Ishikawa (cell line): ENCODE measurements at regions not wholly inside any gene's neighbourhood (a gene's known extent, or its start where the extent isn't known, plus 50 kb on each side); places are given as distances from the start of the nearest gene placed in this dataset.

Source experiments
- CEBPB ChIP-seq: IDR thresholded peaks from 2 replicates; pipeline ENCODE4 v1.6.1; 2012
- CREB1 ChIP-seq: IDR thresholded peaks from 2 replicates; pipeline ENCODE4 v1.6.1; 2012; ENCODE audit warnings: low read depth
- EGR1 ChIP-seq: IDR thresholded peaks from 2 replicates; pipeline ENCODE4 v1.6.1; 2012
- EP300 ChIP-seq: IDR thresholded peaks from 2 replicates; pipeline ENCODE4 v1.6.1; 2012; ENCODE audit warnings: borderline replicate concordance
- FOXM1 ChIP-seq: IDR thresholded peaks from 2 replicates; pipeline ENCODE4 v1.6.1; 2012; ENCODE audit warnings: low read depth, borderline replicate concordance
- MAX ChIP-seq: IDR thresholded peaks from 2 replicates; pipeline ENCODE4 v1.6.1; 2012
- NFIC ChIP-seq: IDR thresholded peaks from 2 replicates; pipeline ENCODE4 v1.6.1; 2012
- RAD21 ChIP-seq: IDR thresholded peaks from 2 replicates; pipeline ENCODE4 v1.6.1; 2012; ENCODE audit warnings: low read depth
- REST ChIP-seq: IDR thresholded peaks from 2 replicates; pipeline ENCODE4 v1.6.1; 2012; ENCODE audit warnings: low read depth, mild to moderate bottlenecking
- TAF1 ChIP-seq: IDR thresholded peaks from 2 replicates; pipeline ENCODE4 v1.6.1; 2012; ENCODE audit warnings: low read depth, mild to moderate bottlenecking
- TCF12 ChIP-seq: IDR thresholded peaks from 2 replicates; pipeline ENCODE4 v1.6.1; 2012; ENCODE audit warnings: low read depth
- TEAD4 ChIP-seq: IDR thresholded peaks from 2 replicates; pipeline ENCODE4 v1.6.1; 2012
- USF1 ChIP-seq: IDR thresholded peaks from 2 replicates; pipeline ENCODE4 v1.6.1; 2012
- YY1 ChIP-seq: IDR thresholded peaks from 2 replicates; pipeline ENCODE4 v1.6.1; 2012; ENCODE audit warnings: low read depth
- ZBTB7A ChIP-seq: IDR thresholded peaks from 2 replicates; pipeline ENCODE4 v1.6.1; 2012; ENCODE audit warnings: low read depth

GRCh38 chr14:25848601-25849000, 749.2 kb downstream of the NOVA1 start:
- no peak for TF ChIP-seq FOXM1
- TF ChIP-seq MAX: no peak
- TF ChIP-seq YY1: no peak
- no peak for TF ChIP-seq TEAD4
- no peak for TF ChIP-seq TAF1
- no peak for TF ChIP-seq USF1
- TF ChIP-seq ZBTB7A: no peak
- TF ChIP-seq RAD21: no peak
- TF ChIP-seq TCF12: no peak
- no peak for TF ChIP-seq REST
- TF ChIP-seq EP300: no peak

- TF ChIP-seq EP300: no peak
Measured at GRCh38 chr14:25846246-25846645, 751.6 kb downstream of the NOVA1 start.

GRCh38 chr14:25843481-25844470, 754.1 kb downstream of the NOVA1 start:
- no peak for TF ChIP-seq USF1
- no peak for TF ChIP-seq EGR1
- TF ChIP-seq TEAD4: no peak
- no peak for TF ChIP-seq FOXM1
- no peak for TF ChIP-seq EP300
- TF ChIP-seq RAD21: no peak
- no peak for TF ChIP-seq CEBPB
- no peak for TF ChIP-seq TAF1
- TF ChIP-seq TCF12: no peak
- no peak for TF ChIP-seq MAX
- no peak for TF ChIP-seq YY1
- no peak for TF ChIP-seq NFIC
- TF ChIP-seq CREB1: no peak
- no peak for TF ChIP-seq ZBTB7A
- no peak for TF ChIP-seq REST

GRCh38 chr14:25841226-25841625, 756.6 kb downstream of the NOVA1 start:
- TF ChIP-seq ZBTB7A (no peak), USF1 (no peak), CEBPB (no peak)

GRCh38 chr14:25837551-25837965, 760.3 kb downstream of the NOVA1 start:
- TF ChIP-seq TEAD4 (peak; percentile 73), EGR1 (0 out of 2 replicates have a peak, but pooled peaks have one; percentile 42), ZBTB7A (no peak), USF1 (no peak), MAX (no peak), NFIC (peak; percentile 72), FOXM1 (peak; percentile 88), REST (no peak), EP300 (peak; percentile 86), CEBPB (no peak), YY1 (no peak), TAF1 (no peak), CREB1 (no peak), TCF12 (peak; percentile 78)
